GM12892 (cell line): ENCODE measurements at regions not wholly inside any gene's neighbourhood (a gene's known extent, or its start where the extent isn't known, plus 50 kb on each side); places are given as distances from the start of the nearest gene placed in this dataset.

ENCODE experiments used
- POLR2A ChIP-seq: IDR thresholded peaks from 2 replicates; pipeline ENCODE4 v1.6.1; 2011; ENCODE audit warnings: low read depth, low read length, control low read depth
- POLR2AphosphoS5 ChIP-seq: IDR thresholded peaks from 2 replicates; pipeline ENCODE4 v1.6.1; 2011; ENCODE audit warnings: low read depth, low read length, control low read depth
- TAF1 ChIP-seq: IDR thresholded peaks from 2 replicates; pipeline ENCODE4 v1.6.1; 2011; ENCODE audit warnings: low read depth, mild to moderate bottlenecking, control low read depth, low read length, borderline replicate concordance

GRCh38 chr5:39808656-39809055 is 383.9 kb upstream of the DAB2 start:
- TF ChIP-seq POLR2AphosphoS5, result no peak
- TF ChIP-seq POLR2A, result no peak
- no peak for TF ChIP-seq TAF1
